ENCODE measurements at regions not wholly inside any gene's neighbourhood (a gene's known extent, or its start where the extent isn't known, plus 50 kb on each side); places are given as distances from the start of the nearest gene placed in this dataset.

GRCh38 chr14:25574628-25575325 is 524.8 kb upstream of the STXBP6 start:
- Histone ChIP-seq H3K27me3 (ENCODE audit: control insufficient read depth, insufficient read depth, low read length) (no peaks in the 10 kb centered on the region), H3K27ac (ENCODE audit: low read length) (no peak overlapping the region), H3K9me3 (ENCODE audit: control insufficient read depth, insufficient read depth, low read length) (peaks cover 7% of the 10 kb centered on the region), H3K4me3 (ENCODE audit: low read length) (no peak overlapping the region), H3K4me1 (ENCODE audit: control insufficient read depth, insufficient read depth, low read length) (no peaks in the 10 kb centered on the region), H3K36me3 (ENCODE audit: control insufficient read depth, insufficient read depth, low read length) (no peaks in the 10 kb centered on the region)
- 80% methylated on average over 5 of the region's 5 CpGs for WGBS (ENCODE audit: insufficient coverage)
- H3K27me3 Mint-ChIP-seq (ENCODE audit: low read depth in 2 of 2): no peaks in the 10 kb centered on the region
- ATAC-seq (no peak), DNase-seq (no peak)
- no peaks in the 10 kb centered on the region for H3K36me3 Mint-ChIP-seq
- peaks cover 4 to 10% of the 10 kb centered on the region in 2 donors for H3K9me3 Mint-ChIP-seq
- H3K27ac Mint-ChIP-seq: no peak overlapping the region
- no peaks in the 10 kb centered on the region for H3K4me1 Mint-ChIP-seq
- H3K4me3 Mint-ChIP-seq: no peak overlapping the region
- intact Hi-C loops (cut with micrococcal nuclease): no loop called here
- TF ChIP-seq CTCF (IDR thresholded peaks at IDR 0.05): no peak

GRCh38 chr14:25570483-25570882 is 520.5 kb upstream of the STXBP6 start:
- no peak overlapping the region for H3K4me3 ChIP-seq (ENCODE audit: low read length)
- peaks cover 11% of the 10 kb centered on the region for H3K9me3 ChIP-seq (ENCODE audit: control insufficient read depth, insufficient read depth, low read length)
- no peak for ATAC-seq
- 65% methylated on average over 4 of the region's 4 CpGs for WGBS (ENCODE audit: insufficient coverage)
- no peak overlapping the region for H3K27ac Mint-ChIP-seq
- no peak for DNase-seq
- no peak overlapping the region for H3K27ac ChIP-seq (ENCODE audit: low read length)
- no peaks in the 10 kb centered on the region for H3K4me1 ChIP-seq (ENCODE audit: control insufficient read depth, insufficient read depth, low read length)
- peaks cover 14 to 20% of the 10 kb centered on the region in 2 donors for H3K9me3 Mint-ChIP-seq
- no peak overlapping the region for H3K4me3 Mint-ChIP-seq
- no peaks in the 10 kb centered on the region for H3K36me3 ChIP-seq (ENCODE audit: control insufficient read depth, insufficient read depth, low read length)
- H3K4me1 Mint-ChIP-seq: no peaks in the 10 kb centered on the region
- H3K27me3 ChIP-seq (ENCODE audit: control insufficient read depth, insufficient read depth, low read length): no peaks in the 10 kb centered on the region
- H3K36me3 Mint-ChIP-seq: no peaks in the 10 kb centered on the region
- no peaks in the 10 kb centered on the region for H3K27me3 Mint-ChIP-seq (ENCODE audit: low read depth in 2 of 2)
- TF ChIP-seq CTCF (IDR thresholded peaks at IDR 0.05): no peak
- intact Hi-C loops (cut with micrococcal nuclease): no loop called here

- no peak for DNase-seq
- WGBS (ENCODE audit: insufficient coverage): 0% methylated on average over 1 of the region's 1 CpG
- no peaks in the 10 kb centered on the region for H3K9me3 ChIP-seq (ENCODE audit: control insufficient read depth, insufficient read depth, low read length)
- Mint-ChIP-seq H3K4me1 (no peaks in the 10 kb centered on the region), H3K36me3 (no peaks in the 10 kb centered on the region), H3K27me3 (ENCODE audit: low read depth in 2 of 2) (no peaks in the 10 kb centered on the region), H3K27ac (no peak overlapping the region), H3K4me3 (no peak overlapping the region), H3K9me3 (peaks cover 2 to 3% of the 10 kb centered on the region in 2 donors)
- no peaks in the 10 kb centered on the region for H3K4me1 ChIP-seq (ENCODE audit: control insufficient read depth, insufficient read depth, low read length)
- no peak for ATAC-seq
- no peaks in the 10 kb centered on the region for H3K36me3 ChIP-seq (ENCODE audit: control insufficient read depth, insufficient read depth, low read length)
- no peak overlapping the region for H3K4me3 ChIP-seq (ENCODE audit: low read length)
- no peaks in the 10 kb centered on the region for H3K27me3 ChIP-seq (ENCODE audit: control insufficient read depth, insufficient read depth, low read length)
- no peak overlapping the region for H3K27ac ChIP-seq (ENCODE audit: low read length)
- intact Hi-C loops (cut with micrococcal nuclease): no loop called here
- TF ChIP-seq CTCF (IDR thresholded peaks at IDR 0.05): no peak
Measured at GRCh38 chr14:25557466-25557865, 507.5 kb upstream of the STXBP6 start.

GRCh38 chr14:25552826-25553225 is 502.9 kb upstream of the STXBP6 start:
- Histone ChIP-seq H3K9me3 (ENCODE audit: control insufficient read depth, insufficient read depth, low read length) (no peaks in the 10 kb centered on the region), H3K4me1 (ENCODE audit: control insufficient read depth, insufficient read depth, low read length) (no peaks in the 10 kb centered on the region), H3K36me3 (ENCODE audit: control insufficient read depth, insufficient read depth, low read length) (no peaks in the 10 kb centered on the region), H3K4me3 (ENCODE audit: low read length) (no peak overlapping the region), H3K27me3 (ENCODE audit: control insufficient read depth, insufficient read depth, low read length) (no peaks in the 10 kb centered on the region), H3K27ac (ENCODE audit: low read length) (no peak overlapping the region)
- H3K9me3 Mint-ChIP-seq: peaks cover 2 to 3% of the 10 kb centered on the region in 2 donors
- TF ChIP-seq CTCF (IDR thresholded peaks at IDR 0.05): no peak
- no CpG with 5 or more reads among the region's 2 CpGs for WGBS (ENCODE audit: insufficient coverage)
- ATAC-seq (no peak), DNase-seq (no peak)
- peaks cover 0 to 3% of the 10 kb centered on the region in 2 donors for H3K27me3 Mint-ChIP-seq (ENCODE audit: low read depth in 2 of 2)
- intact Hi-C loops (cut with micrococcal nuclease): no loop called here
- H3K27ac Mint-ChIP-seq: no peak overlapping the region
- no peak overlapping the region for H3K4me3 Mint-ChIP-seq
- no peaks in the 10 kb centered on the region for H3K4me1 Mint-ChIP-seq
- no peaks in the 10 kb centered on the region for H3K36me3 Mint-ChIP-seq

Measured in natural killer cell (primary cell).